ENCODE measurements at regions not wholly inside any gene's neighbourhood (a gene's known extent, or its start where the extent isn't known, plus 50 kb on each side); places are given as distances from the start of the nearest gene placed in this dataset.

DNA sequence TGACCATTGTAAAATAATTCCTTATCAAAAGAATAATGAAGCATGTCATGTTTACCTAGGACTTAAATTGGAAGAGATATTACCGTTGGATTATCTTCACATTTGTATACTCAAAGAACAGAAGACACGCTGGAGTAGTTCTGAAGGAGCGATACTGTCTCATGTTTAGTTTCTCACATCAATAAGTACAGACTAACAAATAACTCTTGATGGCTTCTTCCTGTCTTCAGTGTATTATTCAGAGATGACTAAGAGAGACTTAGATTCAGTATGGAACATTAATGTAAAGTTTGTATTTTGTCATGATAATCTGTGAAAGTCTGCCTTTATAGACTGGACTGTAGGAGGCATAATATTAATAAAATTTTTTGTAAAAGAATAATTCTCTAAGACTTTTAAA lies 72.7 kb downstream of the SPRY1 start:
- ChIA-PET POLR2A (no interaction called here), CTCF (interaction anchor here (1.1 kb wide), 1 partner anchor 11 kb away, joined by 3 read pairs; no protein-coding TSS in a partner anchor)

DNA sequence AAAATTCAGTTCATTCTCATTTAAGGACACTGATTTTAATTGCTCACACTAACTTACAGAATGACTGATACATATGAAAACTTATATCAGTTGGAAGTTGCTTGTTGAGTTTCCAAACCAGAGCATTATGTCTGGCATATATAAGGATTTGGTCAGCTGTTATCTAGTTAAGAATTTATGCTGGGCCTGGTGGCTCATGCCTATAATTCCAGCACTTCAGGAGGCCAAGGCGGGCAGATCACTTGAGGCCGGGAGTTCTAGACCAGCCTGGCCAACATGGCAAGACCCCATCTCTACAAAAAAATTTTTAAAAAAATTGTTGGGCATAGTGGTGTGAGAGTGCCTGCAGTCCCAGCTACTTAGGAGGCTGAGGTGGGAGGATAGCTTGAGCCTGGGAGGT lies 73.1 kb downstream of the SPRY1 start:
- POLR2A ChIA-PET, result no interaction called here

More for the DNA sequence above, 72.7 kb downstream of the SPRY1 start:
- DNase-seq (ENCODE audit: low read depth, low spot score), result no peak
- TF ChIP-seq, protein P1, sequence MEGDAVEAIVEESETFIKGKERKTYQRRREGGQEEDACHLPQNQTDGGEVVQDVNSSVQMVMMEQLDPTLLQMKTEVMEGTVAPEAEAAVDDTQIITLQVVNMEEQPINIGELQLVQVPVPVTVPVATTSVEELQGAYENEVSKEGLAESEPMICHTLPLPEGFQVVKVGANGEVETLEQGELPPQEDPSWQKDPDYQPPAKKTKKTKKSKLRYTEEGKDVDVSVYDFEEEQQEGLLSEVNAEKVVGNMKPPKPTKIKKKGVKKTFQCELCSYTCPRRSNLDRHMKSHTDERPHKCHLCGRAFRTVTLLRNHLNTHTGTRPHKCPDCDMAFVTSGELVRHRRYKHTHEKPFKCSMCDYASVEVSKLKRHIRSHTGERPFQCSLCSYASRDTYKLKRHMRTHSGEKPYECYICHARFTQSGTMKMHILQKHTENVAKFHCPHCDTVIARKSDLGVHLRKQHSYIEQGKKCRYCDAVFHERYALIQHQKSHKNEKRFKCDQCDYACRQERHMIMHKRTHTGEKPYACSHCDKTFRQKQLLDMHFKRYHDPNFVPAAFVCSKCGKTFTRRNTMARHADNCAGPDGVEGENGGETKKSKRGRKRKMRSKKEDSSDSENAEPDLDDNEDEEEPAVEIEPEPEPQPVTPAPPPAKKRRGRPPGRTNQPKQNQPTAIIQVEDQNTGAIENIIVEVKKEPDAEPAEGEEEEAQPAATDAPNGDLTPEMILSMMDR (IDR thresholded peaks at IDR 0.05; ENCODE audit: insufficient read depth, low read length, missing control alignments), result no peak
- no peak overlapping the region for H3K4me3 ChIP-seq (ENCODE audit: low read depth, low read length)

DNA sequence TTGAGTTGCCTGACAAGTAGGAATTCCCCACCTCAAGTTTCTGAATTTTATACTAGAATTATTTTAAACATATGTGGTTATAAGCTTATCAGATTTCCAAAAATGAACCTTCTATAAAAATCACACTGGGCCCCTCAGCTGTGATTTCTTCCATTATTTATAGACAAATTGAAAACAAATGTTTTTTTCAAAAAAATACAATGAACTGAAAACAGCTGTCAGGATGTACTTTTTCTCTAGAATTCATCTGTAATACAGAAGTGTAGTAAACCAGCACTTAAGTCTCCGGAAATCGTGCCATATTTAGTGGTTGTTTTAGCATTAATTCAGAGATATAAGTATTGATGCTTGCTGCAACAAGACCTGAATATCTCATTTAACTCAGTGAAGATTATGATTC lies 74.0 kb downstream of the SPRY1 start:
- POLR2A ChIA-PET, result interaction anchor here (0.7 kb wide), 1 partner anchor 18 kb away, joined by 3 read pairs; no protein-coding TSS in a partner anchor
- CTCF ChIA-PET, result no interaction called here
- TF ChIP-seq, protein P1 (IDR thresholded peaks at IDR 0.05; ENCODE audit: insufficient read depth, low read length, missing control alignments), result no peak
- no peak overlapping the region for H3K4me3 ChIP-seq (ENCODE audit: low read depth, low read length)
- no peak for DNase-seq (ENCODE audit: low read depth, low spot score)

More for the DNA sequence above, 73.1 kb downstream of the SPRY1 start:
- no peak overlapping the region for H3K4me3 ChIP-seq (ENCODE audit: low read depth, low read length)
- CTCF ChIA-PET, result interaction anchor here (1.1 kb wide), 1 partner anchor 10 kb away, joined by 3 read pairs; no protein-coding TSS in a partner anchor
- no peak for DNase-seq (ENCODE audit: low read depth, low spot score)
- TF ChIP-seq, protein P1 (IDR thresholded peaks at IDR 0.05; ENCODE audit: insufficient read depth, low read length, missing control alignments), result no peak

DNA sequence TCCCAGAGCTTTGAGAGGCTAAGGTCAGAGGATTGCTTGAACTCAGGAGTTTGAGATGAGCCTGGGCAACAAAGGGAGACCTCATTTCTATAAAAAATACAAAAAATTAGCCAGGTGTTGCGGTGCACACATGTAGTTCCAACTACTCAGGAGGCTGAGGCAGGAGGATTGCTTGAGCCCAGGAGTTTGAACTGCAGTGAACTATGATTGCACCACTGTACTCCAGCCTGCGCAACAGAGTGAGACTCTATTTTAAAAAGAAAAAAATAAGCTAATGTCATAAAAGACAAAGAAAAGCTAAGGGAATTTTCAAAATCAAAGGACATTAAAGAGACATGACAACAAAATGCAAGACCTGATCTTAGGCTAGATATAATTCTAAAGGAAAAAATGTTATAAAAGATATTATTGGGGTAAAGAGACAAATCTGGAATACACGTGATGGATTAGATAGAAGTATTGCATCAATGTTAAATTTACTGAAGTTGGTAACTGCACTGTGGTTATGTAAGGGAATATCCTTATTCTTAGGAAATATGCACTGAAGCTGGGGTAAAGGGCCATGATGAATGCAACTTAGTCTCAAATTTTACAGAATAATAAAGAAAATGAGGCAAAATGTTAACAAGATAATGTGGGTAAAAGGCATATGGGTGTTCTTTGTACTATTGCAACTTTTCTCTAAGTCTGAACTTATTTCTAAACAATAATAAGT lies 75.2 kb downstream of the SPRY1 start:
- TF ChIP-seq, protein P1 (IDR thresholded peaks at IDR 0.05; ENCODE audit: insufficient read depth, low read length, missing control alignments), result no peak
- ChIA-PET CTCF (no interaction called here), POLR2A (no interaction called here)
- no peak for DNase-seq (ENCODE audit: low read depth, low spot score)
- H3K4me3 ChIP-seq (ENCODE audit: low read depth, low read length), result no peak overlapping the region

DNA sequence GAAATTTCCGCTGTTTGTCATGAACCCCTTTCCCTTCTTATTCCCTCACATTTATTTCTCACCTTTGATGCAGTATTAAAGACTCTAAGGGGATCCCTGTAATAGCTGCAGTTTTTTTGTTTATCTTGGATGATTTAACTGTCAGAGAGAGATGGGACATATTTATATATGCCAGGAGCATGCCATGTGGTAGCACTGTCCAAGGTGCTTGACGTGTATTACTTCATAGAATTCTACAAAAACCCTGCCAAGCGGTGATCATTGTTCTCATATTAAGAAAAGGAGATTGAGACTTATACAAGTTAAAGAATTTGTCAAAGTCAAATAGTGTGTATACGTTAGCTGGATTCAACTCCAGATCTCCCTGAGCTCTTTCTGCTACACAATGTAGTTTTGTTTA lies 78.2 kb downstream of the SPRY1 start:
- H3K4me3 ChIP-seq (ENCODE audit: low read depth, low read length), result no peak overlapping the region
- POLR2A ChIA-PET, result no interaction called here
- CTCF ChIA-PET, result interaction anchor here (0.9 kb wide), 1 partner anchor 56 kb away, joined by 3 read pairs; no protein-coding TSS in a partner anchor
- DNase-seq (ENCODE audit: low read depth, low spot score), result no peak
- TF ChIP-seq, protein P1 (IDR thresholded peaks at IDR 0.05; ENCODE audit: insufficient read depth, low read length, missing control alignments), result no peak

DNA sequence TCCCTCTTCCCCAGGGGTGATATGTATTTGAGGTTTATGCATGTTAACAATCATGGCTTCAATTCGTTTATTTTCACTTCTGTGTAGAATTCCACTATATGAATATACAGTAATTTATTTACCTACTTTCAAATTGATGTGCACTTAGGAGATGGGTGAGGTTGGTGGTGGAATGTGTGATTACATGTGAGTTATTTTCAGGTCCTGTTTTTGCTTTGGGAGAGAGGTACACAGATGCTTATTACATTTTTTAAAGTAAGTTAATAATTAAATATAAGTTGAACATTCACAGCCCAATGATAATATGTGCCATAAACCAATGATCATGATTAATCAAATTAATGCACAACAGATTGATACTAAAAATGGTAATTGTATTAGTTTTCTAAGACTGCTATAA lies 79.5 kb downstream of the SPRY1 start:
- CTCF ChIA-PET, result no interaction called here
- DNase-seq (ENCODE audit: low read depth, low spot score), result no peak
- no peak overlapping the region for H3K4me3 ChIP-seq (ENCODE audit: low read depth, low read length)
- POLR2A ChIA-PET, result no interaction called here
- TF ChIP-seq, protein P1 (IDR thresholded peaks at IDR 0.05; ENCODE audit: insufficient read depth, low read length, missing control alignments), result no peak
